ENCODE measurements at regions not wholly inside any gene's neighbourhood (a gene's known extent, or its start where the extent isn't known, plus 50 kb on each side); places are given as distances from the start of the nearest gene placed in this dataset.

- DNase-seq (no peak), ATAC-seq (no peak)
These were observed 100.1 kb upstream of the GADD45A start for GRCh38 chr1:67584938-67585337.

GRCh38 chr1:67586596-67586995, 98.4 kb upstream of the GADD45A start:
- H3K4me1 ChIP-seq = peaks cover 0 to 7% (median 0%) of the 10 kb centered on the region in 4 donors
- intact Hi-C loops (cut with DNase I) = no loop called here
- H3K27me3 ChIP-seq = no peaks in the 10 kb centered on the region
- no peak overlapping the region for H3K27ac ChIP-seq
- ATAC-seq (no peak), DNase-seq (no peak)
- H3K9me3 ChIP-seq = no peaks in the 10 kb centered on the region
- 90% methylated on average over 2 of the region's 5 CpGs for WGBS (ENCODE audit: insufficient coverage, low coverage, low lambda C conversion rate, missing lambda C conversion rate)
- TF ChIP-seq CTCF (IDR thresholded peaks at IDR 0.05) (no peak), POLR2A (IDR thresholded peaks at IDR 0.05) (no peak)
- H3K36me3 ChIP-seq = no peaks in the 10 kb centered on the region
- H3K4me3 ChIP-seq = no peak overlapping the region

More at GRCh38 chr1:67584938-67585337, 100.1 kb upstream of the GADD45A start:
- H3K36me3 ChIP-seq = no peaks in the 10 kb centered on the region
- peaks cover 0 to 9% (median 2%) of the 10 kb centered on the region in 4 donors for H3K4me1 ChIP-seq
- H3K27me3 ChIP-seq = no peaks in the 10 kb centered on the region
- H3K27ac ChIP-seq = no peak overlapping the region
- 66% methylated on average over 5 of the region's 6 CpGs for WGBS (ENCODE audit: insufficient coverage, low coverage, low lambda C conversion rate, missing lambda C conversion rate)
- H3K9me3 ChIP-seq = no peaks in the 10 kb centered on the region
- intact Hi-C loops (cut with DNase I) = no loop called here
- H3K4me3 ChIP-seq = no peak overlapping the region
- TF ChIP-seq CTCF (IDR thresholded peaks at IDR 0.05) (no peak), POLR2A (IDR thresholded peaks at IDR 0.05) (no peak)

- intact Hi-C loops (cut with DNase I) = no loop called here
- peaks cover 0 to 7% (median 0%) of the 10 kb centered on the region in 4 donors for H3K4me1 ChIP-seq
- WGBS (ENCODE audit: insufficient coverage, low coverage, low lambda C conversion rate, missing lambda C conversion rate) = 48% methylated on average over 9 of the region's 9 CpGs
- H3K4me3 ChIP-seq = no peak overlapping the region
- no peaks in the 10 kb centered on the region for H3K36me3 ChIP-seq
- no peak for DNase-seq
- H3K27ac ChIP-seq = no peak overlapping the region
- ATAC-seq = peak in 3 of 4 donors; percentile 20 to 47 (median 43)
- no peaks in the 10 kb centered on the region for H3K9me3 ChIP-seq
- no peaks in the 10 kb centered on the region for H3K27me3 ChIP-seq
- TF ChIP-seq CTCF (IDR thresholded peaks at IDR 0.05) (no peak), POLR2A (IDR thresholded peaks at IDR 0.05) (no peak)
These were observed 96.7 kb upstream of the GADD45A start for GRCh38 chr1:67588178-67588855.

GRCh38 chr1:67589519-67590233, 95.3 kb upstream of the GADD45A start:
- Histone ChIP-seq H3K27ac (peak overlapping the region in 1 of 3 donors; percentile 2), H3K36me3 (no peaks in the 10 kb centered on the region)

More at GRCh38 chr1:67589519-67590233, 95.3 kb upstream of the GADD45A start:
- no peaks in the 10 kb centered on the region for H3K9me3 ChIP-seq
- DNase-seq (no peak), ATAC-seq (peak in 2 of 4 donors; percentile 20 to 37)
- 81% methylated on average over 8 of the region's 8 CpGs for WGBS (ENCODE audit: insufficient coverage, low coverage, low lambda C conversion rate, missing lambda C conversion rate)
- H3K4me3 ChIP-seq = no peak overlapping the region
- H3K4me1 ChIP-seq = peaks cover 0 to 7% (median 0%) of the 10 kb centered on the region in 4 donors
- no peaks in the 10 kb centered on the region for H3K27me3 ChIP-seq
- no peak for TF ChIP-seq POLR2A (IDR thresholded peaks at IDR 0.05)
- TF ChIP-seq CTCF (IDR thresholded peaks at IDR 0.05) = no peak
- intact Hi-C loops (cut with DNase I) = no loop called here
